Thoracic aorta (tissue), 2 donors: ENCODE measurements at regions not wholly inside any gene's neighbourhood (a gene's known extent, or its start where the extent isn't known, plus 50 kb on each side); places are given as distances from the start of the nearest gene placed in this dataset.
"Not testable (repeated sequence)": the region's sequence is repeated elsewhere in the genome, so short reads cannot be mapped to it uniquely, and the experiment has no call there.

Experiments
- ATAC-seq: fragments of 150-250 bp; one replicate; pipeline ENCODE4 v1.8.0; 2017; ENCODE audit warnings: low read depth; ENCODE audit not compliant: insufficient number of reproducible peaks, low FRiP score
- DNase-seq: peaks from one replicate; pipeline ENCODE4 v3.0.0-alpha.2; 2020; ENCODE audit warnings: low spot score
- H3K27ac ChIP-seq, 2 donors: fragments of 200-600 bp; sonication (generic); 1 replicate in 1 of 2; 2 replicates in 1 of 2; pipeline ENCODE4 v1.5.1; 2016; ENCODE audit warnings: mild to moderate bottlenecking in 2 of 2, moderate library complexity in 2 of 2
- H3K27me3 ChIP-seq: fragments of 200-600 bp; sonication (generic); replicated peaks from 2 replicates; pipeline ENCODE4 v1.6.0; 2016; ENCODE audit warnings: mild to moderate bottlenecking; ENCODE audit not compliant: insufficient read depth
- H3K36me3 ChIP-seq: fragments of 200-600 bp; sonication (generic); one replicate; pipeline ENCODE4 v1.5.1; 2016
- H3K4me1 ChIP-seq, 2 donors: fragments of 200-600 bp; sonication (generic); 1 replicate in 1 of 2; 2 replicates in 1 of 2; pipeline versions ENCODE4 v1.5.1 to v1.6.0; 2016; ENCODE audit warnings: low read depth in 2 of 2, mild to moderate bottlenecking in 1 of 2; ENCODE audit not compliant: control insufficient read depth in 1 of 2
- H3K4me3 ChIP-seq: fragments of 200-600 bp; sonication (generic); 2 replicates; pipeline ENCODE4 v1.5.1; 2016; ENCODE audit warnings: mild to moderate bottlenecking
- H3K9me3 ChIP-seq: fragments of 200-600 bp; sonication (generic); 2 replicates; pipeline ENCODE4 v1.5.1; 2016
- CTCF ChIP-seq: fragments of 200-600 bp; sonication (generic); IDR thresholded peaks from one replicate; pipeline ENCODE4 v1.5.1; 2019; ENCODE audit warnings: antibody characterized with exemption

- no peak for ATAC-seq
- no peak for DNase-seq
- Histone ChIP-seq H3K27ac (peak overlapping the region; percentile 72 to 81), H3K36me3 (no peaks in the 10 kb centered on the region), H3K27me3 (no peaks in the 10 kb centered on the region), H3K4me1 (peaks cover 25 to 55% of the 10 kb centered on the region in 2 donors), H3K4me3 (peak overlapping the region; percentile 9), H3K9me3 (no peaks in the 10 kb centered on the region)
- TF ChIP-seq CTCF, result no peak
Observed at GRCh38 chr17:12227547-12227946, 206.9 kb downstream of the MAP2K4 start.

GRCh38 chr17:12229335-12229734 is 208.7 kb downstream of the MAP2K4 start:
- Histone ChIP-seq H3K9me3 (no peaks in the 10 kb centered on the region), H3K36me3 (no peaks in the 10 kb centered on the region), H3K4me3 (no peak overlapping the region), H3K4me1 (peaks cover 25 to 55% of the 10 kb centered on the region in 2 donors), H3K27me3 (no peaks in the 10 kb centered on the region), H3K27ac (peak overlapping the region; percentile 71 to 81)
- DNase-seq, result no peak
- no peak for TF ChIP-seq CTCF
- no peak for ATAC-seq

GRCh38 chr17:12230481-12231354 is 210.0 kb downstream of the MAP2K4 start:
- ATAC-seq, result no peak
- H3K4me3 ChIP-seq, result no peak overlapping the region

GRCh38 chr17:12231355-12231682 is 210.6 kb downstream of the MAP2K4 start:
- Histone ChIP-seq H3K27me3 (no peaks in the 10 kb centered on the region), H3K4me1 (peaks cover 25 to 55% of the 10 kb centered on the region in 2 donors), H3K4me3 (no peak overlapping the region), H3K27ac (peak overlapping the region; percentile 71 to 81), H3K9me3 (no peaks in the 10 kb centered on the region), H3K36me3 (no peaks in the 10 kb centered on the region)
- ATAC-seq, result peak; percentile 22
- no peak for TF ChIP-seq CTCF
- DNase-seq, result peak; percentile 14

More at GRCh38 chr17:12230481-12231354, 210.0 kb downstream of the MAP2K4 start:
- no peak for TF ChIP-seq CTCF
- peaks cover 25 to 55% of the 10 kb centered on the region in 2 donors for H3K4me1 ChIP-seq
- no peak for DNase-seq
- H3K27ac ChIP-seq, result peak overlapping the region; percentile 71 to 81
- no peaks in the 10 kb centered on the region for H3K36me3 ChIP-seq
- H3K27me3 ChIP-seq, result no peaks in the 10 kb centered on the region
- H3K9me3 ChIP-seq, result no peaks in the 10 kb centered on the region

- not testable (repeated sequence) for H3K9me3 ChIP-seq, DNase-seq, H3K4me1 ChIP-seq, H3K27me3 ChIP-seq, H3K36me3 ChIP-seq, H3K4me3 ChIP-seq, ATAC-seq, H3K27ac ChIP-seq
Observed at GRCh38 chr17:12239021-12239420, 218.3 kb downstream of the MAP2K4 start.
